ENCODE measurements at regions not wholly inside any gene's neighbourhood (a gene's known extent, or its start where the extent isn't known, plus 50 kb on each side); places are given as distances from the start of the nearest gene placed in this dataset.
"Not testable (repeated sequence)": the region's sequence is repeated elsewhere in the genome, so short reads cannot be mapped to it uniquely, and the experiment has no call there.

- TF ChIP-seq EZH2phosphoT487 (IDR thresholded peaks at IDR 0.05; ENCODE audit: borderline replicate concordance, low read length); CTCF (conservative IDR thresholded peaks at IDR 0.05; ENCODE audit: low read depth, low read length); EZH2 (IDR thresholded peaks at IDR 0.05; ENCODE audit: low read length, unreplicated experiment): not testable (repeated sequence)
Measured at GRCh38 chr14:96720702-96721101, 76.5 kb upstream of the VRK1 start.

Measured in PC-3 (cell line).